ENCODE measurements at regions not wholly inside any gene's neighbourhood (a gene's known extent, or its start where the extent isn't known, plus 50 kb on each side); places are given as distances from the start of the nearest gene placed in this dataset.

DNA sequence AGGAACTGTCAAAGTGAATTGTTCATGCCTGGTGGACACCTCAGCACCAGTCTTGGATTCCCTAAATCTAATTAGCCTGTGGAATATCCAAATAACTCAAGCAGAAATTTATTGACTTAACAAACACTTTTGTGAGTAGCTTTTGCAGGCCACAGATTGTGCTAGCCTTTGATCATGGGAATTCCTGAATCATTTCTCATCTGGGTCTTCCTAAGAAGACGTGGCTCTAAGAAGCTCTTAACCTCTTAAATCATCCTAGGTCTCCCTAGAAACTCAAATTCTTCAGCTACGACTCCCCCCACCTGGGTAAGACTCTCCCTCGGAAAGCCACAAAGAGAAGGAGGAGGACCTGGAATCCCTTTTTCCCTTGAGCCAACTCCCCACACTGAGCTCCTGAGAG is 53.8 kb upstream of the PSEN2 start:
- no peaks in the 10 kb centered on the region for H3K9me3 ChIP-seq
- peak overlapping the region in 1 of 4 donors; percentile 81 for H3K27ac ChIP-seq
- no peak for TF ChIP-seq POLR2A (IDR thresholded peaks at IDR 0.05)
- TF ChIP-seq, protein P1, sequence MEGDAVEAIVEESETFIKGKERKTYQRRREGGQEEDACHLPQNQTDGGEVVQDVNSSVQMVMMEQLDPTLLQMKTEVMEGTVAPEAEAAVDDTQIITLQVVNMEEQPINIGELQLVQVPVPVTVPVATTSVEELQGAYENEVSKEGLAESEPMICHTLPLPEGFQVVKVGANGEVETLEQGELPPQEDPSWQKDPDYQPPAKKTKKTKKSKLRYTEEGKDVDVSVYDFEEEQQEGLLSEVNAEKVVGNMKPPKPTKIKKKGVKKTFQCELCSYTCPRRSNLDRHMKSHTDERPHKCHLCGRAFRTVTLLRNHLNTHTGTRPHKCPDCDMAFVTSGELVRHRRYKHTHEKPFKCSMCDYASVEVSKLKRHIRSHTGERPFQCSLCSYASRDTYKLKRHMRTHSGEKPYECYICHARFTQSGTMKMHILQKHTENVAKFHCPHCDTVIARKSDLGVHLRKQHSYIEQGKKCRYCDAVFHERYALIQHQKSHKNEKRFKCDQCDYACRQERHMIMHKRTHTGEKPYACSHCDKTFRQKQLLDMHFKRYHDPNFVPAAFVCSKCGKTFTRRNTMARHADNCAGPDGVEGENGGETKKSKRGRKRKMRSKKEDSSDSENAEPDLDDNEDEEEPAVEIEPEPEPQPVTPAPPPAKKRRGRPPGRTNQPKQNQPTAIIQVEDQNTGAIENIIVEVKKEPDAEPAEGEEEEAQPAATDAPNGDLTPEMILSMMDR (IDR thresholded peaks at IDR 0.05), result no peak
- peaks cover 0 to 20% (median 5%) of the 10 kb centered on the region in 4 donors for H3K4me1 ChIP-seq
- no peaks in the 10 kb centered on the region for H3K27me3 ChIP-seq
- no peak overlapping the region for H3K4me3 ChIP-seq
- no peaks in the 10 kb centered on the region for H3K36me3 ChIP-seq
- DNase-seq, result no peak

DNA sequence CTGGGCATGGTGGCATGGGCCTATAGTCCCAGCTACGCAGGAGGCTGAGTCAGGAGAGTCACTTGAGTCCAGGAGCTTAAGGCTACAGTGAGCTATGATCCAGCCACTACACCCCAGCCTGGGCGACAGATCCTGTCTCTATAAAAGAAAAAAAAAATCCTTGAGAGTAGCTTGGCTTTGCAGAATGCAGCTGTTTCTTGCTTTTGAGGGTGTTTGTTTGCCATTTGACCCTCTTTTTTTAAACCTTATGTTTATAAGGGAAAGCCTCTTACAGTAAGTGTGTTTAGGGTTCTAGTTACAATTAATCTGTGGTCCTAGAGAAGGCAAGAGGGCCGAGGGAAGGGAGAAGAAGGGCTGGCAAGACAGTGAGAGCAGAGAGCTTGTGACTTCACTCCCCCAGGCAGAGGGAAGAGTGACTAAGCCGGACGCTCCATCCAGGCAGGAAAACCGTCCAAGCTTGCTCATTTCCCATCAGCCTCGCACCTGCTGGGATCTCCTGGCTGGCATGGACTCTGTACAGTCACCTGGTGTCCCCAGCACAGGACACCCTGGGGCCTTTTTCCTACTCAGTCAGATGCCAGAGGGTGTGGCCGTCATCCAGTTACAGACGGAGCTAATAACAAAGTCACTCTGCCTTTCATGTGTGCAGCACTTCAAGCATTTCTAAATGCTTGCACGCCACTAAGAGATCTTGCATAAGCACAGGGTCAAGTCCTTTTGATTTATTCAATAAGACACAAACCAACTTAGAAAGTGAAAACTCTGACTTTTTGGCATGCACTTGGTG is 55.5 kb upstream of the PSEN2 start:
- Histone ChIP-seq H3K4me1 (peaks cover 0 to 19% (median 5%) of the 10 kb centered on the region in 4 donors), H3K27me3 (no peaks in the 10 kb centered on the region), H3K4me3 (no peak overlapping the region), H3K27ac (peak overlapping the region; percentile 44 to 94 (median 78)), H3K36me3 (no peaks in the 10 kb centered on the region), H3K9me3 (no peaks in the 10 kb centered on the region)
- DNase-seq, result peak in 2 of 3 donors; percentile 89 to 92
- TF ChIP-seq, protein P1 (IDR thresholded peaks at IDR 0.05), result no peak
- TF ChIP-seq POLR2A (IDR thresholded peaks at IDR 0.05), result peak; percentile 67 to 71

DNA sequence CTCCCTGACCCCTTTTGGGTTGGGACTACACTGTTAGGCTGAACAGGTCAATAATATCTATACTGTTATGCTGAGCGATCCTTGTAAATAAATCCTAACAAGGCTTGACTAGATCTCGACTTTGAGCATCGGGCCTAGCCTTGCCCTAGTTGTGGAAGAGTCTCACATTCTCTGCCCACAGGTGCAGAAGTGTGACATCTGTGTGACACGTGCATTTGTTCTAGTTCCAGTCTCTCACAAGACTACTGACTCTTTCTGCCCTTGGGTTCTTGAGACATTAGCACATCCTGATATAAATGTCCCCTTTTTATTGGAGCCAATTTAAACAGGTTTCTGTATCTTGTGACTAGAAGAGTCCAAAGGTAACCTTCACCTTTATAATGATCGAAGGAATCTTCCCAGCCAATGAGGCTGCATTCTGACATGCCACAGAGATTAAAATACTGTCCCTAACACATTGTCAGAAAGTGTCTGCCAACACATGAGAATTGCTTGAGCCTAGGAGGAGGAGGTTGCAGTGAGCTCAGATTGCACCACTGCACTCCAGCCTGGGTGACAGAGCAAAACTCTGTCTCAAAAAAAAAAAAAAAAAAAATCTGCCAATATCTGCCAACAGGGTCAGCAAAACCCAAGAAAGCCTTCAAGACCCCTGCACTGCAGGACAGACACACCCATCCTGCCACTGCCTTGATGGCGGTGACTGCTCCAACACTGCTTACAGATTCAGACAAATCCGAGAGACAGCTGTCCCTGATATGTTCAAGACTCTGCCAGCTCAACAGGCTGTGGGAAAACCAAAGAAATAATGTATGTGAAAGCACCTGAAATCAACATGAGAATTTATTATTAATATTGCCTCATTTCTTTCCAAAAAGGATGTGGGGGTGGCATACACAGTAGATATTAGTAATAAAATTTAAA is 56.5 kb upstream of the PSEN2 start:
- DNase-seq, result peak in 1 of 3 donors; percentile 75
- peak overlapping the region in 3 of 4 donors; percentile 75 to 94 (median 81) for H3K27ac ChIP-seq

DNA sequence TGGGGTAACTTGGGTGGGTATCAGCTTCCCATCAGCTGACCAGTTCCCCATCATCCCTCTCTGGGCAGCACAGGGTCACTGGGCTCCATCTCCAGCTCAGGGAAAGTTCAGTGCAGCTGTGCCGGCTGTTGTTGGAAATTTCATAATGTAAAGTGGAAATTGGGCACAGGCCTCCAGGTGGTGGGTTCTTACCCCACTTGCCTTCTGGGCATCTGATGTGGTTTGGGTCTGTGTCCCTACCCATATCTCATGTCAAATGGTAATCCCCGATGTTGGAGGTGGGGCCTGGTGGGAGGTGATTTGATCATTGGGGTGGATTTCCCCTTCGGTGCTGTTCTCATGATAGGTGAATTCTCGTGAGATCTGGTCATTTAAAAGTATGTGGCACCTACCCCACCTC is 59.7 kb upstream of the PSEN2 start:
- no peak for TF ChIP-seq POLR2A (IDR thresholded peaks at IDR 0.05)
- TF ChIP-seq, protein P1 (IDR thresholded peaks at IDR 0.05), result no peak
- no peak for DNase-seq

More for the DNA sequence above, 56.5 kb upstream of the PSEN2 start:
- Histone ChIP-seq H3K4me1 (peaks cover 0 to 19% (median 5%) of the 10 kb centered on the region in 4 donors), H3K27me3 (no peaks in the 10 kb centered on the region), H3K36me3 (no peaks in the 10 kb centered on the region), H3K9me3 (no peaks in the 10 kb centered on the region), H3K4me3 (no peak overlapping the region)
- TF ChIP-seq, protein P1 (IDR thresholded peaks at IDR 0.05), result no peak
- peak in 1 of 2 donors; percentile 53 for TF ChIP-seq POLR2A (IDR thresholded peaks at IDR 0.05)

DNA sequence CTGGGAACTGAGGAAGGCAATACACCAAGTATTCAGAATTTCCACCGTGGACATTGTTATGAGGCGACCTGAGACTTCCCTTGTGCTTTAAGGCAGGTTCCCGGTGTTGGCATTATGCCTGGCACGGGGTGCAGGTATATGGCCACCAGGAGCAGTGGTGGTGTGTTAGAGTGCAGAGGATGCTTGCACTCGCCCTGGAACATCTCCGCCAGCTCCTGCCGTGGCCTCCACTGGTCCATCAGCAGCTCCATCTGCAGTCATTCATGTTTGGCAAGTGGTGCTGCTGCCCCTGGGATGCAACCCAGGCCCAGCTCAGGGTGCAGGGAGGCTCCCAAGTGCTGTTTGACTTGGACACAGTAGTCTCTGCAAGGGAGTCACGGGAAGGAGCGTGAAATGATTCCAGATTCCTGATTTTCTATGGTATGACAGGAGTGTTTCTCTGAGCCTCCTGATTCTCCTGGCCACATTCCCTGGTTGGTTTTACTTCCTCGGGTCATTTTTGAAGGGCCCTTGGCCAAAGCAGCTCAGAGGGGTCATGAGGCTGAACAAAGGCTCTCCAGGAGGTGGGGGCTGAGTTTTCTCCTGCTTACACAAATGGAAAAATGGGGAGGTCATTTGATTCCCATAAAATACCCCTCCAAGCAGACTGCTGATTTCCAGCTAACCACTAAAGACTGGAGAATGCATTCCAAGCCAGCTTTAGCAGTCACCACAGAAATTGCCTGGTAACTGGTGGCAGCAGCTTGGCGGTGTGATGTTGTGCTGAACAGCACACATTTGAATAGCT is 60.4 kb upstream of the PSEN2 start:
- TF ChIP-seq POLR2A (IDR thresholded peaks at IDR 0.05), result no peak
- TF ChIP-seq, protein P1 (IDR thresholded peaks at IDR 0.05), result no peak
- Histone ChIP-seq H3K27ac (no peak overlapping the region), H3K27me3 (no peaks in the 10 kb centered on the region), H3K4me1 (peaks cover 0 to 12% (median 3%) of the 10 kb centered on the region in 4 donors), H3K4me3 (no peak overlapping the region), H3K36me3 (no peaks in the 10 kb centered on the region), H3K9me3 (no peaks in the 10 kb centered on the region)
- DNase-seq, result no peak

More for the DNA sequence above, 59.7 kb upstream of the PSEN2 start:
- Histone ChIP-seq H3K9me3 (no peaks in the 10 kb centered on the region), H3K4me1 (peaks cover 0 to 17% (median 5%) of the 10 kb centered on the region in 4 donors), H3K36me3 (no peaks in the 10 kb centered on the region), H3K27me3 (no peaks in the 10 kb centered on the region), H3K27ac (no peak overlapping the region), H3K4me3 (no peak overlapping the region)
